ENCODE measurements at regions not wholly inside any gene's neighbourhood (a gene's known extent, or its start where the extent isn't known, plus 50 kb on each side); places are given as distances from the start of the nearest gene placed in this dataset.

- TF ChIP-seq CTCF (IDR thresholded peaks at IDR 0.05) (no peak), EZH2 (IDR thresholded peaks at IDR 0.05) (no peak), EZH2phosphoT487 (IDR thresholded peaks at IDR 0.05) (no peak)
Measured at GRCh38 chr10:86596266-86596665, 58.1 kb upstream of the OPN4 start.
